Naive thymus-derived CD4-positive, alpha-beta T cell (primary cell): ENCODE measurements at regions not wholly inside any gene's neighbourhood (a gene's known extent, or its start where the extent isn't known, plus 50 kb on each side); places are given as distances from the start of the nearest gene placed in this dataset.

Source experiments
- ATAC-seq: fragments of 150-1000 bp; cut with Tn5 transposase; 2 replicates; pipeline ENCODE4 v1.10.0; 2021; ENCODE audit warnings: mild to moderate bottlenecking, moderate library complexity
- CTCF ChIA-PET: fragments of 350-600 bp; sonication (Branson Sonifier 250); formaldehyde crosslinking; loops from one replicate; lab custom pipeline; 2021; ENCODE audit warnings: antibody characterized with exemption; lab: Charles Lee
- POLR2A ChIA-PET: fragments of 350-600 bp; sonication (Branson Sonifier 250); formaldehyde crosslinking; loops from one replicate; lab custom pipeline; 2021; ENCODE audit warnings: antibody characterized with exemption, inconsistent platforms; lab: Charles Lee
- DNase-seq, 9 donors: peaks; one replicate each; pipeline versions ENCODE4 v3.0.0 to v3.0.0-alpha.2; 2020 to 2022; ENCODE audit warnings: mixed read lengths in 1 of 9
- H3K27ac ChIP-seq: one replicate; pipeline ENCODE4 v1.7.0; 2013; ENCODE audit warnings: mild to moderate bottlenecking, low read depth, low read length, moderate library complexity
- H3K27me3 ChIP-seq, 2 donors: one replicate each; pipeline ENCODE4 v1.7.0; 2013; ENCODE audit warnings: low read length in 2 of 2, mild to moderate bottlenecking in 2 of 2, moderate library complexity in 2 of 2; ENCODE audit not compliant: control insufficient read depth in 2 of 2, insufficient read depth in 2 of 2
- H3K36me3 ChIP-seq, 3 experiments: 1 replicate in 2 of 3; 2 replicates in 1 of 3; pipeline ENCODE4 v1.7.0; 2013; ENCODE audit warnings: low read length in 3 of 3, mild to moderate bottlenecking in 3 of 3, moderate library complexity in 1 of 3; ENCODE audit not compliant: insufficient read depth in 3 of 3, control insufficient read depth in 2 of 3
- H3K4me1 ChIP-seq, 2 donors: one replicate each; pipeline ENCODE4 v1.7.0; 2013; ENCODE audit warnings: low read length in 2 of 2, mild to moderate bottlenecking in 2 of 2, moderate library complexity in 1 of 2; ENCODE audit not compliant: control insufficient read depth in 2 of 2, insufficient read depth in 2 of 2
- H3K4me3 ChIP-seq: 2 replicates; pipeline ENCODE4 v1.7.0; 2013; ENCODE audit warnings: mild to moderate bottlenecking, low read length
- H3K9me3 ChIP-seq, 3 experiments: 1 replicate in 2 of 3; 2 replicates in 1 of 3; pipeline ENCODE4 v1.7.0; 2013; ENCODE audit warnings: low read length in 3 of 3; ENCODE audit not compliant: control insufficient read depth in 2 of 3
- H3K27ac Mint-ChIP-seq, 9 donors: one replicate each; pipeline ENCODE4 v1.8.0; 2020 to 2022; ENCODE audit warnings: mixed read lengths in 9 of 9, mild to moderate bottlenecking in 8 of 9, moderate library complexity in 5 of 9, inconsistent platforms in 2 of 9
- H3K27me3 Mint-ChIP-seq, 5 donors: one replicate each; pipeline ENCODE4 v1.8.0; 2021 to 2022; ENCODE audit warnings: mixed read lengths in 5 of 5, mild to moderate bottlenecking in 1 of 5
- H3K36me3 Mint-ChIP-seq, 5 donors: one replicate each; pipeline ENCODE4 v1.8.0; 2020 to 2022; ENCODE audit warnings: mixed read lengths in 5 of 5, mild to moderate bottlenecking in 3 of 5, inconsistent platforms in 1 of 5
- H3K4me1 Mint-ChIP-seq, 7 donors: one replicate each; pipeline ENCODE4 v1.8.0; 2020 to 2022; ENCODE audit warnings: mixed read lengths in 7 of 7, mild to moderate bottlenecking in 3 of 7, inconsistent platforms in 1 of 7
- H3K4me3 Mint-ChIP-seq, 10 donors: one replicate each; pipeline ENCODE4 v1.8.0; 2020 to 2022; ENCODE audit warnings: mild to moderate bottlenecking in 10 of 10, mixed read lengths in 10 of 10, moderate library complexity in 6 of 10, inconsistent platforms in 2 of 10
- H3K9me3 Mint-ChIP-seq, 11 donors: one replicate each; pipeline ENCODE4 v1.8.0; 2020 to 2022; ENCODE audit warnings: mixed read lengths in 11 of 11, mild to moderate bottlenecking in 4 of 11, inconsistent platforms in 1 of 11, moderate library complexity in 1 of 11
- intact Hi-C, 2 donors: fragments of 100-400 bp; cut with micrococcal nuclease; formaldehyde crosslinking; loops; one replicate each; pipeline ENCODE4 v1.15.1; 2023

GRCh38 chr20:16982091-16982726 lies 234.1 kb downstream of the OTOR start:
- H3K27me3 Mint-ChIP-seq: no peaks in the 10 kb centered on the region
- no peak overlapping the region for H3K27ac ChIP-seq
- no peak overlapping the region for H3K27ac Mint-ChIP-seq
- no peaks in the 10 kb centered on the region for H3K27me3 ChIP-seq
- H3K36me3 Mint-ChIP-seq: no peaks in the 10 kb centered on the region
- DNase-seq (no peak), ATAC-seq (no peak)
- intact Hi-C loops: no loop called here
- no peaks in the 10 kb centered on the region for H3K4me1 Mint-ChIP-seq
- H3K9me3 ChIP-seq: no peaks in the 10 kb centered on the region
- peaks cover 0 to 14% (median 7%) of the 10 kb centered on the region in 11 donors for H3K9me3 Mint-ChIP-seq
- H3K4me3 ChIP-seq: no peak overlapping the region
- no peaks in the 10 kb centered on the region for H3K36me3 ChIP-seq
- ChIA-PET POLR2A (no interaction called here), CTCF (no interaction called here)
- H3K4me1 ChIP-seq: no peaks in the 10 kb centered on the region
- H3K4me3 Mint-ChIP-seq: no peak overlapping the region

- no peak overlapping the region for H3K4me3 ChIP-seq
- CTCF ChIA-PET: no interaction called here
Measured at GRCh38 chr20:16984481-16984880, 236.3 kb downstream of the OTOR start.

DNA sequence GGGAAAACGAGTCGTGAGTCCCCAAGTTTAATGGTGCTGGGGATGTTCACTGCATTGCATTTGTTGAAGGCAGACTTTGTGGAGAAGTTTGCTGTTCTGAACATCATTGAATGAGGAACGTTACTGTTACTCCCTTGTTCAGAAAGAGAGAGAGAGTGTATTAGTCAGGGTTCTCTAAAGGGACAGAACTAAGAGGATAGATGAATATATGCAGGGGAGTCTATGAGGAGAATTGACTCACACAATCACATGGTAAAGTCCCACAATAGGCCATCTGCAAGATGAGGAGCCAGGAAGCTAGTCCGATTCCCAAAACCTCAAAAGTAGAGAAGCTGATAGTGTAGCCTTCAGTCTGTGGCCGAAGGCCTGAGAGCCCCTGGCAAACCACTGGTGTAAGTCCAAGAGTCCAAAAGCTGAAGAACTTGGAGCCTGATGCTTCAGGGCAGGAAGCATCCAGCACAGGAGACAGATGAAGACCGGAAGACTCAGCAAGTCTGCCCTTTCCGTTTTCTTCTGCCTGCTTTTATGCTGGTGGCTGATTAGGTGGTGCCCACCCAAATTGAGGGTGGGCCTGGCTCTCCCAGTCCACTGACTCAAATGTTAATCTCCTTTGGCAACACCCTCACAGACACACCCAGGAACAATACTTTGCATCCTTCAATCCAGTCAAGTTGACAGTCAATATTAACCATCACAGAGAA lies 223.5 kb upstream of the PCSK2 start:
- Mint-ChIP-seq H3K4me3 (no peak overlapping the region), H3K4me1 (no peaks in the 10 kb centered on the region), H3K36me3 (no peaks in the 10 kb centered on the region), H3K9me3 (peaks cover 0 to 4% (median 2%) of the 10 kb centered on the region in 11 donors), H3K27me3 (peaks cover 0 to 6% (median 0%) of the 10 kb centered on the region in 5 donors), H3K27ac (no peak overlapping the region)
- Histone ChIP-seq H3K4me3 (no peak overlapping the region), H3K36me3 (no peaks in the 10 kb centered on the region), H3K4me1 (no peaks in the 10 kb centered on the region), H3K27ac (no peak overlapping the region), H3K9me3 (no peaks in the 10 kb centered on the region), H3K27me3 (no peaks in the 10 kb centered on the region)
- POLR2A ChIA-PET: interaction anchor here (0.6 kb wide), 1 partner anchor 8 kb away, joined by 3 read pairs; no protein-coding TSS in a partner anchor
- no peak for ATAC-seq
- intact Hi-C loops: no loop called here
- DNase-seq: no peak
- CTCF ChIA-PET: no interaction called here

More at GRCh38 chr20:16984481-16984880, 236.3 kb downstream of the OTOR start:
- no peaks in the 10 kb centered on the region for H3K27me3 ChIP-seq
- no peaks in the 10 kb centered on the region for H3K9me3 ChIP-seq
- ATAC-seq: no peak
- Mint-ChIP-seq H3K36me3 (no peaks in the 10 kb centered on the region), H3K27ac (no peak overlapping the region), H3K4me3 (no peak overlapping the region), H3K9me3 (peaks cover 0 to 13% (median 4%) of the 10 kb centered on the region in 11 donors), H3K27me3 (no peaks in the 10 kb centered on the region), H3K4me1 (no peaks in the 10 kb centered on the region)
- POLR2A ChIA-PET: no interaction called here
- no peaks in the 10 kb centered on the region for H3K36me3 ChIP-seq
- DNase-seq: no peak
- H3K27ac ChIP-seq: no peak overlapping the region
- intact Hi-C loops: no loop called here
- H3K4me1 ChIP-seq: no peaks in the 10 kb centered on the region

DNA sequence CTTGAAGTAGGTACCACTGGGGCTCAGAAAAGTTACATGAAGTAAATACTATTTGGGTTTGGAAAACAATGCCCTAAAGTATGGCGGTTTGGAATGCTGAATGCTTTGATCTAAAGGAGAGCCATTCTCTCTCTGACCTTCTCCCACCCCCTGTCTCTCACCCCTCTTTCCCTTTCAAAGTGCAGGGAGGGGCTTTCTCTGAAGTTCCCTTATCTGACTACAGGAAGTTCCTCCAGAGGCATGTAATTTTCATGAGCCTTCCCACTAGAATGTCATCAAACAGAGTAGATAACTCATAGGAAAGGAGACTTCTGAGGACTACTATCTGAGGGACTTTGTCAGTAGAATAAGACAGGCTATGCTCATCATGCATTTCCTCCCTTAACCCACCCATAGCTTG lies 216.7 kb upstream of the PCSK2 start:
- POLR2A ChIA-PET: no interaction called here
- H3K9me3 Mint-ChIP-seq: peaks cover 0 to 7% (median 0%) of the 10 kb centered on the region in 11 donors
- no peaks in the 10 kb centered on the region for H3K4me1 ChIP-seq
- no peaks in the 10 kb centered on the region for H3K27me3 ChIP-seq
- no peak overlapping the region for H3K27ac ChIP-seq
- CTCF ChIA-PET: no interaction called here
- no peak for DNase-seq
- no peaks in the 10 kb centered on the region for H3K9me3 ChIP-seq
- H3K4me3 ChIP-seq: no peak overlapping the region
- H3K27ac Mint-ChIP-seq: no peak overlapping the region
- no peaks in the 10 kb centered on the region for H3K36me3 ChIP-seq
- no peaks in the 10 kb centered on the region for H3K36me3 Mint-ChIP-seq
- H3K4me3 Mint-ChIP-seq: no peak overlapping the region
- no peaks in the 10 kb centered on the region for H3K27me3 Mint-ChIP-seq
- intact Hi-C loops: no loop called here
- no peak for ATAC-seq
- no peaks in the 10 kb centered on the region for H3K4me1 Mint-ChIP-seq

- Mint-ChIP-seq H3K27me3 (no peaks in the 10 kb centered on the region), H3K27ac (no peak overlapping the region), H3K4me1 (no peaks in the 10 kb centered on the region), H3K9me3 (peaks cover 0 to 7% (median 0%) of the 10 kb centered on the region in 11 donors), H3K4me3 (no peak overlapping the region), H3K36me3 (no peaks in the 10 kb centered on the region)
- ChIA-PET CTCF (no interaction called here), POLR2A (no interaction called here)
- H3K4me3 ChIP-seq: no peak overlapping the region
- H3K36me3 ChIP-seq: no peaks in the 10 kb centered on the region
- intact Hi-C loops: no loop called here
- no peaks in the 10 kb centered on the region for H3K4me1 ChIP-seq
- no peak for ATAC-seq
- H3K27me3 ChIP-seq: no peaks in the 10 kb centered on the region
- no peaks in the 10 kb centered on the region for H3K9me3 ChIP-seq
- no peak overlapping the region for H3K27ac ChIP-seq
- DNase-seq: no peak
Measured at GRCh38 chr20:17012546-17013226, 214.2 kb upstream of the PCSK2 start.

GRCh38 chr20:17014217-17014616 lies 212.6 kb upstream of the PCSK2 start:
- Histone ChIP-seq H3K4me3 (no peak overlapping the region), H3K9me3 (no peaks in the 10 kb centered on the region), H3K27ac (no peak overlapping the region), H3K27me3 (no peaks in the 10 kb centered on the region), H3K4me1 (no peaks in the 10 kb centered on the region), H3K36me3 (no peaks in the 10 kb centered on the region)
- peaks cover 0 to 4% (median 0%) of the 10 kb centered on the region in 5 donors for H3K27me3 Mint-ChIP-seq
- no peak for ATAC-seq
- H3K9me3 Mint-ChIP-seq: peaks cover 0 to 7% (median 0%) of the 10 kb centered on the region in 11 donors
- CTCF ChIA-PET: no interaction called here
- H3K4me1 Mint-ChIP-seq: no peaks in the 10 kb centered on the region
- no peak overlapping the region for H3K4me3 Mint-ChIP-seq
- intact Hi-C loops: no loop called here
- POLR2A ChIA-PET: no interaction called here
- no peak overlapping the region for H3K27ac Mint-ChIP-seq
- no peaks in the 10 kb centered on the region for H3K36me3 Mint-ChIP-seq
- DNase-seq: no peak
